ENCODE measurements at regions not wholly inside any gene's neighbourhood (a gene's known extent, or its start where the extent isn't known, plus 50 kb on each side); places are given as distances from the start of the nearest gene placed in this dataset.

- H3K4me1 ChIP-seq (ENCODE audit: insufficient read depth, low read length), result no peaks in the 10 kb centered on the region
- H3K4me3 ChIP-seq (ENCODE audit: low read length), result no peak overlapping the region
- no peaks in the 10 kb centered on the region for H3K9me3 ChIP-seq (ENCODE audit: control insufficient read depth in 1 of 2, insufficient read depth in 1 of 2, low read length in 2 of 2)
- ChIA-PET POLR2A (no interaction called here), CTCF (no interaction called here)
- H3K27me3 Mint-ChIP-seq, result no peaks in the 10 kb centered on the region
- H3K27ac ChIP-seq (ENCODE audit: low read depth in 1 of 2, low read length in 2 of 2), result no peak overlapping the region
- no peaks in the 10 kb centered on the region for H3K27me3 ChIP-seq (ENCODE audit: control insufficient read depth in 1 of 2, insufficient read depth in 2 of 2, low read length in 2 of 2)
- DNase-seq (no peak), ATAC-seq (ENCODE audit: poor library complexity) (no peak)
- H3K27ac Mint-ChIP-seq, result no peak overlapping the region
- no peaks in the 10 kb centered on the region for H3K9me3 Mint-ChIP-seq
- no peak for TF ChIP-seq CTCF (IDR thresholded peaks at IDR 0.05)
- H3K36me3 ChIP-seq (ENCODE audit: insufficient read depth, low read length), result no peaks in the 10 kb centered on the region
- H3K36me3 Mint-ChIP-seq (ENCODE audit: low read depth), result no peaks in the 10 kb centered on the region
- H3K4me3 Mint-ChIP-seq, result no peak overlapping the region
- intact Hi-C loops (cut with DNase I, micrococcal nuclease), result loop anchor here in 1 of 2 experiments (10.0 kb wide), 1 partner anchor 64 kb away; no protein-coding TSS in a partner anchor
- no peaks in the 10 kb centered on the region for H3K4me1 Mint-ChIP-seq (ENCODE audit: low read depth)
These were observed 1250.9 kb downstream of the CDY2B start for GRCh38 chrY:16629146-16629545.

DNA sequence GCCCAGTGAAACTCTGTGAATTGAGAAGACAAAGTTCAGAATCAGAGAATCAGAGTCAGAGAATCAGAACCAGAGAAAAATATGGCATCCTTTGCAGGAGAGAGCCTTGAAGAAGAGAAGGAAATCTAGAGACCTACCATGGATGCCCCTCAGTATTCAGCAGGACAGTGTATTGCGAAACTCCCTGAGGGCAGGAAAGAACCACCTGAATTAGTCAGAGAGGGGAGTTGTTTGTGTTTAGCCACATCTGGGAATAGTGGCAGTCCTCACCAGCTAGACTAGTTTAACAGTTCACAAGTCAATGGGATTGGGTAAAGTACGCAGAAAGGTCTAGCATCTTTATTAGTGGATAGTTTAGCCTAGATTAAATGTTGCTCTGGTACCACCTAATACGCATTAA, 1252.9 kb downstream of the CDY2B start:
- no peak overlapping the region for H3K27ac Mint-ChIP-seq
- H3K9me3 ChIP-seq (ENCODE audit: control insufficient read depth in 1 of 2, insufficient read depth in 1 of 2, low read length in 2 of 2), result no peaks in the 10 kb centered on the region
- H3K4me3 ChIP-seq (ENCODE audit: low read length), result no peak overlapping the region
- ChIA-PET POLR2A (no interaction called here), CTCF (no interaction called here)
- no peaks in the 10 kb centered on the region for H3K27me3 Mint-ChIP-seq
- TF ChIP-seq CTCF (IDR thresholded peaks at IDR 0.05), result no peak
- ATAC-seq (ENCODE audit: poor library complexity), result no peak
- no peak overlapping the region for H3K27ac ChIP-seq (ENCODE audit: low read depth in 1 of 2, low read length in 2 of 2)
- H3K4me1 Mint-ChIP-seq (ENCODE audit: low read depth), result no peaks in the 10 kb centered on the region
- no peaks in the 10 kb centered on the region for H3K27me3 ChIP-seq (ENCODE audit: control insufficient read depth in 1 of 2, insufficient read depth in 2 of 2, low read length in 2 of 2)
- intact Hi-C loops (cut with DNase I, micrococcal nuclease), result loop anchor here in 1 of 2 experiments (10.0 kb wide), 1 partner anchor 62 kb away; no protein-coding TSS in a partner anchor
- H3K9me3 Mint-ChIP-seq, result no peaks in the 10 kb centered on the region
- H3K4me3 Mint-ChIP-seq, result no peak overlapping the region
- H3K36me3 Mint-ChIP-seq (ENCODE audit: low read depth), result no peaks in the 10 kb centered on the region
- no peaks in the 10 kb centered on the region for H3K4me1 ChIP-seq (ENCODE audit: insufficient read depth, low read length)
- H3K36me3 ChIP-seq (ENCODE audit: insufficient read depth, low read length), result no peaks in the 10 kb centered on the region
- no peak for DNase-seq

DNA sequence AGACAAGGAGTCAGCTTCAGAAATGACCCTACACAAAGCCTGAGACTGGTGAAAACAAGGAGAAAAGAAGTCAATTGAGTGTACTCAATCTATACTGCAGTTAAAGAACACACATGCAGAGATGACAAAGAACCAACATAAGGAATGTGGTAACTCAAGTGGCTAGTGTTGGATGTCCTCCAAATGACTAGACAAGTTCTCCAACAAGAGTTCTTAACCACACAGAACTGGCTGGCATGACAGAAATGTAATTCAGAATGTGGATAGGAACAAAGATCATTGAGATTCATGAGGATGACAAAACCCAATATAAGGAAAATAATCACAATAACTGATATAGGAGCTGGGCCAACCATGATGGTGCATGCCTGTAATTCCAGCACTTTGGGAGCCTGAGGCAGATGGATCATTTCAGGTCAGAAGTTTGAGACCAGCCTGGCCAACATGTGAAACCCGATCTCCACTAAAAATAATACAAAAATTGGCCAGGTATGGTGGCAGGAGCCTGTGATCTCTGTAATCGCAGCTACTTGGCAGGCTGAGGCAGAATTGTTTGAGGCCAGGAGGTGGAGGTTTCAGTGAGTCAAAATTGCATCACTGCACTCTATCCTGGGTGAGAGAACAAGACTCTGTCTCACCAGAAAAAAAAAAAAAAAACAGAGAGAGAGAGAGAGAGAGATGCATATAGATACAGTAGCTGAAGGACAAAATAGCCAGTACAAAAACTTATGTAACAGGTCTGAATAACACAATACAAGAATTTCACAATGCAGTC, 1263.6 kb downstream of the CDY2B start:
- Histone ChIP-seq H3K36me3 (ENCODE audit: insufficient read depth, low read length) (no peaks in the 10 kb centered on the region), H3K9me3 (ENCODE audit: control insufficient read depth in 1 of 2, insufficient read depth in 1 of 2, low read length in 2 of 2) (no peaks in the 10 kb centered on the region), H3K4me1 (ENCODE audit: insufficient read depth, low read length) (no peaks in the 10 kb centered on the region), H3K27ac (ENCODE audit: low read depth in 1 of 2, low read length in 2 of 2) (no peak overlapping the region), H3K27me3 (ENCODE audit: control insufficient read depth in 1 of 2, insufficient read depth in 2 of 2, low read length in 2 of 2) (no peaks in the 10 kb centered on the region), H3K4me3 (ENCODE audit: low read length) (no peak overlapping the region)
- no peaks in the 10 kb centered on the region for H3K9me3 Mint-ChIP-seq
- intact Hi-C loops (cut with DNase I, micrococcal nuclease), result no loop called here
- POLR2A ChIA-PET, result interaction anchor here (0.6 kb wide), 1 partner anchor 27 kb away, joined by 3 read pairs; no protein-coding TSS in a partner anchor
- ATAC-seq (ENCODE audit: poor library complexity) (no peak), DNase-seq (no peak)
- no peak overlapping the region for H3K27ac Mint-ChIP-seq
- no peaks in the 10 kb centered on the region for H3K27me3 Mint-ChIP-seq
- no peak for TF ChIP-seq CTCF (IDR thresholded peaks at IDR 0.05)
- CTCF ChIA-PET, result no interaction called here
- no peaks in the 10 kb centered on the region for H3K36me3 Mint-ChIP-seq (ENCODE audit: low read depth)
- no peaks in the 10 kb centered on the region for H3K4me1 Mint-ChIP-seq (ENCODE audit: low read depth)
- no peak overlapping the region for H3K4me3 Mint-ChIP-seq

Measured in CD4-positive, alpha-beta T cell (primary cell).